ENCODE measurements at regions not wholly inside any gene's neighbourhood (a gene's known extent, or its start where the extent isn't known, plus 50 kb on each side); places are given as distances from the start of the nearest gene placed in this dataset.

GRCh38 chr20:24738981-24739633 is 210.0 kb upstream of the CST7 start:
- no peak for DNase-seq

GRCh38 chr20:24739746-24740145 is 209.3 kb upstream of the CST7 start:
- DNase-seq = no peak

- DNase-seq = no peak
Measured at GRCh38 chr20:24741493-24742072, 207.5 kb upstream of the CST7 start.

GRCh38 chr20:24742436-24742835 is 206.6 kb upstream of the CST7 start:
- DNase-seq = no peak

GRCh38 chr20:24742989-24743388 is 206.1 kb upstream of the CST7 start:
- no peak for DNase-seq

GRCh38 chr20:24743641-24744040 is 205.4 kb upstream of the CST7 start:
- no peak for DNase-seq

- no peak for DNase-seq
Measured at GRCh38 chr20:24744747-24745146, 204.3 kb upstream of the CST7 start.

- no peak for DNase-seq
Measured at GRCh38 chr20:24745206-24745605, 203.9 kb upstream of the CST7 start.

GRCh38 chr20:24745617-24746350 is 203.3 kb upstream of the CST7 start:
- no peak for DNase-seq

GRCh38 chr20:24746351-24746685 is 202.8 kb upstream of the CST7 start:
- no peak for DNase-seq

GRCh38 chr20:24747010-24747712 is 201.9 kb upstream of the CST7 start:
- DNase-seq = no peak

GRCh38 chr20:24747881-24748595 is 201.0 kb upstream of the CST7 start:
- DNase-seq = no peak

- no peak for DNase-seq
Measured at GRCh38 chr20:24751551-24751950, 197.5 kb upstream of the CST7 start.

GRCh38 chr20:24752612-24753011 is 196.5 kb upstream of the CST7 start:
- DNase-seq = no peak

- DNase-seq = no peak
Measured at GRCh38 chr20:24753130-24753529, 195.9 kb upstream of the CST7 start.

GRCh38 chr20:24754691-24755090 is 194.4 kb upstream of the CST7 start:
- no peak for DNase-seq

GRCh38 chr20:24755411-24755922 is 193.6 kb upstream of the CST7 start:
- DNase-seq = no peak

GRCh38 chr20:24756292-24757025 is 192.6 kb upstream of the CST7 start:
- no peak for DNase-seq

GRCh38 chr20:24761220-24762065 is 187.6 kb upstream of the CST7 start:
- no peak for DNase-seq

GRCh38 chr20:24762371-24762770 is 186.7 kb upstream of the CST7 start:
- DNase-seq = no peak
